HG03097 (cell line): ENCODE measurements at regions not wholly inside any gene's neighbourhood (a gene's known extent, or its start where the extent isn't known, plus 50 kb on each side); places are given as distances from the start of the nearest gene placed in this dataset.

Experiments used
- ATAC-seq: cut with Tn5 transposase; IDR thresholded peaks from one replicate; pipeline ENCODE4 v1.9.1; 2021; ENCODE audit not compliant: unreplicated experiment, low FRiP score

DNA sequence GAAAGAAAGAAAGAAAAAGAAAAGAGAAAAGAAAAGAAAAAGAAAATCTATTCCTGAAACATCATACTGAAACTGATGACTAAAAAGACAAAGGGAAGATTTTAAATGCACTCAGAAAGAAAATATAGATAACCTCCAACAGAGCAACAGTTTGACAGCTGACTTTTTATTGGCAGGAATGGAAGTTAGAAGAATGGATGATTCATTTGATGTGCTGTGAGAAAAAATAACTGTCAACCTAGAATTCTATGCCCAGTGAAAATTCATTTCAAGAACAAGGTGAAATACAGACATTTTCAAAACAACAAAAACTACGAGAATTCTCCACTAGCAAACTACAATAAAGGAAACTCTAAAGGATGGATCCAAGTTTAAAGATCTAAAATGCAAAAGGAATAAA is 50.5 kb upstream of the HSPA12A start:
- no peak for ATAC-seq

GRCh38 chr10:116796469-116796868 is 52.8 kb upstream of the ENO4 start:
- ATAC-seq: no peak

- peak; percentile 69 for ATAC-seq
These were observed 52.3 kb upstream of the ENO4 start for GRCh38 chr10:116796910-116797513.

DNA sequence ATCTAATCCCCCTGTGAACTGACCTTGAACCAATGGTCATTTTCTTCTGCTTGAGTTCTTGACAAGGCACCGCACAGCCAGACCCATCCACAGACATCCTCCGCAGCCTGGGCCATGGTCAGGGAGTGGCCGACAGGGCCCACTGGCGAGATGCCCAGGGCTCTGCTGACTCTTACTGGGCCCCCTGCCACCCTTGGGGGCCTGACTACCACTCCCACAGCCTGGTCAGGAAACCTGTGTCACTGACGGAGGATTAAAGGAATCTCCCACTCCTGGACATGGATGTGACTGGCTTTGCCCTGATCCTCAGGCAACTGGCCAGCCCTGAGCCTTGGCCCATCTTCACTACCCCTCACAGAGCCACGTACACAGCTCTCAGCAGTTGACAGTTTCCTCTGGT is 50.4 kb upstream of the ENO4 start:
- no peak for ATAC-seq
